HG03280 (cell line): ENCODE measurements at regions not wholly inside any gene's neighbourhood (a gene's known extent, or its start where the extent isn't known, plus 50 kb on each side); places are given as distances from the start of the nearest gene placed in this dataset.
"Not testable (repeated sequence)": the region's sequence is repeated elsewhere in the genome, so short reads cannot be mapped to it uniquely, and the experiment has no call there.

Source experiments
- ATAC-seq: cut with Tn5 transposase; IDR thresholded peaks from one replicate; pipeline ENCODE4 v1.9.1; 2021; ENCODE audit warnings: mild to moderate bottlenecking, moderate library complexity; ENCODE audit not compliant: unreplicated experiment

- no peak for ATAC-seq
Measured at GRCh38 chr18:42445359-42445758, 490.3 kb downstream of the PIK3C3 start.

GRCh38 chr18:42446195-42446594, 491.2 kb downstream of the PIK3C3 start:
- no peak for ATAC-seq

- no peak for ATAC-seq
Measured at GRCh38 chr18:42447688-42448087, 492.7 kb downstream of the PIK3C3 start.

DNA sequence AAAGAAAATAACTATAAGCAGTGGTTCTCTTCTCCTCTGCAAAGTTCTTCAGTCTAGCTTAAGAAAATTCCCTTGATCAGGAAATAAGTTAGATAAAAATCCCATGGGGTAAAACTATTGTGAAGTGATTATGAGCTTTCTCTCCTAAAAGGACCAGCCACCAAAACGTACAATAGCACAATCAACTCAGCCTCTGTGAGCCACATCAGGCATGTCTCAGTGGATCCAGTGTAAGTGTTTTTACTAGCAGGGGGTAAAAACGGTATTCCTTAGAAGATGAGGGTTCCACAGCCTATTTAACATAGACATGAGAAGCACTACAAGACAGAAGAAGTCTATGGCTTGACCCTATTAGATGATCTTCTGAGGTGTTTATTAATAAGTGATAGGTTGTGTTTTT, 503.2 kb downstream of the PIK3C3 start:
- no peak for ATAC-seq

DNA sequence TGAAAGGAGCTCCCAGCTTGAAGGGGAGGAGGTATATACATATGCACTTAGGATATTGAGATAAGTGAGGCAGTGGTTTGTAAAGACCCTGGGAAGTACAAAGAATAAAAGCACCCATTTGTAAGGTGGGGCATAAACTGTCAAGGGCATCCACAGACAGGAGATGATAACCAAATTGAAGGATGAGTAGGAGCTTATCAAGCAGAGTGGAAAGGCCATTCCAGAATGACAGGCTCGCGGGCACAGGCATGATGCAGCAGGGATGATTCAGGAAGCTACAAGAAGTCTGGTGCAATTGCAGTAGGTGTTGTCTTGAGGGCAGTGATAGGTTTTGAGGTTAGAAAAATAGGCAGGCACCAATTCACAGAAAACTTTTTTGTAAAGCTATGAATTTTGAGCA, 504.8 kb downstream of the PIK3C3 start:
- no peak for ATAC-seq

GRCh38 chr18:42471885-42472284, 516.9 kb downstream of the PIK3C3 start:
- ATAC-seq = no peak

- no peak for ATAC-seq
Measured at GRCh38 chr18:42473611-42474010, 518.6 kb downstream of the PIK3C3 start.

DNA sequence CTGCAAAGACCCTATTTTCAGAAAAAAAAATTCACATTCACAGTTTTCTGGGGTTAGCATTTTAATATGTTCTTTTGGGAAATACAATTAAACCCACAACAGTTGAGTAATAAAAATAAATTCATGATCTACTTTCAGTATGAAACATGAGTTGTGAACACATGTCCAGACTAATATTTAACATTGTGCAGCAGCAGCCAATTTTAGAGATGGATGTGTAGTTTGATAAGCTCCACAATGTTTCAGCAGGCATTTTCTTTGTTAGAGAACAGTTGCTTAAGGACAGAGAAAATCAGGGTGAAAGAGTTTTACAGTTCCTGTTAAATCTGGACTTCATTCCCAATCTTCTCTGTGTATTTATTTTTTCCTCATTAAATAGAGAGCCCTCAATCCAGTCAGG, 519.5 kb downstream of the PIK3C3 start:
- ATAC-seq = no peak

- ATAC-seq = no peak
Measured at GRCh38 chr18:42475157-42475556, 520.1 kb downstream of the PIK3C3 start.

DNA sequence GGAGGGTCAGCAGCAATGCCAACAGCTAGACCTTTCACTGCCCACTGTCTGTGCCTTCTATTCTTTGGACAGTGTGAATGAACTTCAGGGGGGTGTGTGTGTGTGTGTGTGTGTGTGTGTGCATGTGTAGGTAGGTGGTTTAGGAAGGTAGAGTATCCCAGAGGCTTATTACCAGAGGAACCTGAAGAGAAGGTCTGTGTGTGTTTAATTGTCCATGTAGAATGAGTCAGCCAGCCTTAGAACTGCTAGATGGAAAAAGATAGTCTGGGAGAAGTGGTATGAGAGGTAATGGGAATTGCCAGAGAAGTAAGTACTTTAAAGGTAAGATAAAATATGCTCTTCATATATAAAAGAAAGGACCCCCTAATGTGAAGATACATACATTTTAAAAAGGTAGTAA, 522.2 kb downstream of the PIK3C3 start:
- no peak for ATAC-seq

DNA sequence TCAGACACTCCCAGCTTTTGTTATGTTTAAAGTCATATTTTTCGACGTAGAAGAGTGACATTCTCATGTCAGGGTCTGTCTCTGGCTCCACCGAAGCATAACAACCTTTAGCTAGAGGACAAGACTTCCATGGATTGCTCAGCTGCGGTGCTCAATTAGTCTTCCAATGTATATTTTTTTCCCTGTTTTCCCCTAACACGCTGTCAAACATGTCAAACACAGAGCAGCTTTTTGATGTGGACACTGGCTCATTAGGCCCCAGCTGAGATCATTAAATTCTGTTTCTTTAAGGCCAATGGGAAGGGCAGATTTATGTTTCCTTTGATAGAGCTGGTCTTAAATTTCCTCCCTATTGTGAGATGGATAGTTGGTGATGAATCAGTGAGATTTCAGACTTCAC, 525.4 kb downstream of the PIK3C3 start:
- no peak for ATAC-seq

GRCh38 chr18:42484648-42485047, 529.6 kb downstream of the PIK3C3 start:
- no peak for ATAC-seq

GRCh38 chr18:42486271-42486670, 531.2 kb downstream of the PIK3C3 start:
- ATAC-seq = no peak

GRCh38 chr18:42508683-42509296, 553.8 kb downstream of the PIK3C3 start:
- no peak for ATAC-seq

- ATAC-seq = no peak
Measured at GRCh38 chr18:42509750-42510415, 554.8 kb downstream of the PIK3C3 start.

GRCh38 chr18:42510540-42510939, 555.5 kb downstream of the PIK3C3 start:
- no peak for ATAC-seq

DNA sequence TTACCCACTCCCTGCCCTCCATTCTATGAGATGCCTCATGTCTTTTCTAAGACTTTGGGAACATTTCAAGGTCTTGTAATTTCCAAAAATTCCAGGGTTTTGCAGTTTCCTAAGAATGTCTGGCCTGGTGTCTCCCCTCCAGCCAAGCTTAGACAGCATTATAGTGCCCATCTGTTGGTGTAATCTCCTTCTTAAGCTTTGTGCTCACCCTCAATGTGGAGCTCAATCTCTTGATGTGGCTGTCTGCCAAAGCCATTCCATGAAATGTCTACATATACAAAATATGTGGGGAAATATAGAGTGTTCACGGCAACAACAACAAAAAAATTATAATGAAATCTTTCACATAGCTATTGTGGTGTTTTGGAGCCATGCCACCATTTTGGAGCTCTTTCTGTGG, 558.4 kb downstream of the PIK3C3 start:
- ATAC-seq = no peak

GRCh38 chr18:42514512-42514911, 559.5 kb downstream of the PIK3C3 start:
- no peak for ATAC-seq

- no peak for ATAC-seq
Measured at GRCh38 chr18:42517896-42518295, 562.9 kb downstream of the PIK3C3 start.

DNA sequence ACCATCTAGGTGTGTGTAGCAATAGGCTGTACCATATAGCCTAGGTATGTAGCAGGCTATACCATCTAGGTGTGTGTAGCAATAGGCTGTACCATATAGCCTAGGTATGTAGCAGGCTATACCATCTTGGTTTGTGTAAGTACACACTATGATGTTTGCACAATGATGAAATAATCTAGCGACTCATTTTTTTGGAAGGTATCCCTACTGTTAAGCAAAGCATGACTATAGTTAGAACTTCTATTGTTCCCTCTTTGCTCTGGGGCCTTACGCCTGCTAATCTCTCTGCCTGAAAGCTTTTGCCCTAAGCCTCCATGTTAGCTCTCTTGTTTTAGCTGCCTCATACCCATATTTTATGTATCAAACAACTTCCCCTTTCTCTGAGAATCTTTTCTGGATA, 563.3 kb downstream of the PIK3C3 start:
- not testable (repeated sequence) for ATAC-seq

GRCh38 chr18:42520138-42520537, 565.1 kb downstream of the PIK3C3 start:
- no peak for ATAC-seq

GRCh38 chr18:42525905-42526304, 570.9 kb downstream of the PIK3C3 start:
- no peak for ATAC-seq

DNA sequence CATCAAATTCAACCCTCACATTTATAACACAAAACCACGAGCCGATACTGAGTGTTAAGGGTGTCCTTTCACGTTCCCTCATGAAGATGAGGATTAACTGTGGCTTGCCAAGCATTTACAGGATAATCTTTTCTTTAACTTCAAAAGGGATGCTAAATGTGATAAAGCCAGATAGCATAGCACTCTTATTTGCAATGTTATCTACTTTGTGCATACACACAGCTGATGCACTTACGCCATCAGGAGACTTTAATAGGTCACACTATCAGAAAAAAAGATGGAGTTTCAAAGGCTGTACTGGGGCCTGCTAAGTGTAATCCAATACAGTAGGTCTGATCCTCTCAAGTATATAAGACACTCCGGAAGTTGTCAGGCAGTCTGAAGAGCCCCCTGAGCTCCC, 572.7 kb downstream of the PIK3C3 start:
- no peak for ATAC-seq
